H9 (cell line): ENCODE measurements at regions not wholly inside any gene's neighbourhood (a gene's known extent, or its start where the extent isn't known, plus 50 kb on each side); places are given as distances from the start of the nearest gene placed in this dataset.

Experiments used
- DNase-seq: peaks from one replicate; pipeline ENCODE4 v3.0.0-alpha.2; 2017
- H2AFZ ChIP-seq: one replicate; pipeline ENCODE4 v1.6.1; 2013; ENCODE audit warnings: mild to moderate bottlenecking, low read length, control low read depth, moderate library complexity
- H2AK5ac ChIP-seq: 2 replicates; pipeline ENCODE4 v1.6.1; 2013; ENCODE audit warnings: low read length, control low read depth, mixed read lengths; ENCODE audit not compliant: insufficient read length
- H2BK120ac ChIP-seq: one replicate; pipeline ENCODE4 v1.6.1; 2013; ENCODE audit warnings: low read depth, mild to moderate bottlenecking, low read length, control low read depth, inconsistent platforms; ENCODE audit not compliant: poor library complexity, severe bottlenecking
- H2BK12ac ChIP-seq: 2 replicates; pipeline ENCODE4 v1.6.1; 2013; ENCODE audit warnings: low read length, control low read depth, mixed read lengths, low read depth; ENCODE audit not compliant: insufficient read length
- H2BK15ac ChIP-seq: 2 replicates; pipeline ENCODE4 v1.6.1; 2013; ENCODE audit warnings: low read depth, low read length, control low read depth
- H2BK20ac ChIP-seq: one replicate; pipeline ENCODE4 v1.6.1; 2013; ENCODE audit warnings: low read depth, mild to moderate bottlenecking, low read length, control low read depth, inconsistent platforms; ENCODE audit not compliant: poor library complexity, severe bottlenecking
- H2BK5ac ChIP-seq: 2 replicates; pipeline ENCODE4 v1.6.1; 2013; ENCODE audit warnings: low read length, control low read depth, mixed read lengths; ENCODE audit not compliant: insufficient read length
- H3K14ac ChIP-seq: 2 replicates; pipeline ENCODE4 v1.6.1; 2013; ENCODE audit warnings: low read length, control low read depth; ENCODE audit not compliant: insufficient read depth
- H3K18ac ChIP-seq: 2 replicates; pipeline ENCODE4 v1.6.1; 2013; ENCODE audit warnings: low read depth, mild to moderate bottlenecking, mixed read lengths, low read length, control low read depth; ENCODE audit not compliant: insufficient read length
- H3K23ac ChIP-seq: 2 replicates; pipeline ENCODE4 v1.6.1; 2013; ENCODE audit warnings: low read length, control low read depth, mixed read lengths, low read depth; ENCODE audit not compliant: insufficient read length
- H3K23me2 ChIP-seq: 2 replicates; pipeline ENCODE4 v1.6.1; 2013; ENCODE audit warnings: low read depth, mild to moderate bottlenecking, mixed read lengths, low read length, control low read depth; ENCODE audit not compliant: insufficient read length, poor library complexity, severe bottlenecking
- H3K27ac ChIP-seq: 2 replicates; pipeline ENCODE4 v1.5.1; 2013; ENCODE audit warnings: low read length, control low read depth, mixed read lengths, low read depth; ENCODE audit not compliant: insufficient read length
- H3K27me3 ChIP-seq: 2 replicates; pipeline ENCODE4 v1.6.1; 2013; ENCODE audit warnings: low read length, control low read depth, inconsistent platforms; ENCODE audit not compliant: insufficient read depth
- H3K4ac ChIP-seq: 2 replicates; pipeline ENCODE4 v1.6.1; 2013; ENCODE audit warnings: low read depth, mild to moderate bottlenecking, control low read depth, inconsistent platforms, low read length, moderate library complexity
- H3K4me1 ChIP-seq: 2 replicates; pipeline ENCODE4 v1.6.1; 2013; ENCODE audit warnings: low read length, control low read depth, inconsistent platforms; ENCODE audit not compliant: insufficient read depth
- H3K4me2 ChIP-seq: 2 replicates; pipeline ENCODE4 v1.6.1; 2013; ENCODE audit warnings: low read length, control low read depth, mixed read lengths; ENCODE audit not compliant: insufficient read length, insufficient read depth
- H3K56ac ChIP-seq: 2 replicates; pipeline ENCODE4 v1.6.1; 2013; ENCODE audit warnings: low read depth, mild to moderate bottlenecking, mixed read lengths, low read length, control low read depth; ENCODE audit not compliant: insufficient read length
- H3K79me1 ChIP-seq: 2 replicates; pipeline ENCODE4 v1.6.1; 2013; ENCODE audit warnings: low read depth, mild to moderate bottlenecking, moderate library complexity, low read length, control low read depth, inconsistent platforms; ENCODE audit not compliant: insufficient read depth, poor library complexity, severe bottlenecking
- H3K79me2 ChIP-seq: 2 replicates; pipeline ENCODE4 v1.6.1; 2013; ENCODE audit warnings: low read length, control low read depth, inconsistent platforms; ENCODE audit not compliant: insufficient read depth
- H3K9ac ChIP-seq: 2 replicates; pipeline ENCODE4 v1.6.1; 2013; ENCODE audit warnings: low read length, control low read depth, mixed read lengths; ENCODE audit not compliant: insufficient read length; ENCODE audit errors: extremely low read depth
- H3K9me3 ChIP-seq: one replicate; pipeline ENCODE4 v1.6.1; 2013; ENCODE audit warnings: low read depth, low read length, inconsistent platforms; ENCODE audit not compliant: control insufficient read depth
- H3T11ph ChIP-seq: one replicate; pipeline ENCODE4 v1.6.1; 2013; ENCODE audit warnings: mild to moderate bottlenecking, low read length, control low read depth, inconsistent platforms
- H4K20me1 ChIP-seq: one replicate; pipeline ENCODE4 v1.6.1; 2013; ENCODE audit not compliant: control insufficient read depth, insufficient read length, insufficient read depth
- H4K5ac ChIP-seq: 2 replicates; pipeline ENCODE4 v1.6.1; 2013; ENCODE audit warnings: low read depth, mild to moderate bottlenecking, mixed read lengths, low read length, control low read depth; ENCODE audit not compliant: insufficient read length
- H4K8ac ChIP-seq: replicated peaks from 2 replicates; pipeline ENCODE4 v1.6.1; 2013; ENCODE audit warnings: low read length, control low read depth, mixed read lengths, low read depth; ENCODE audit not compliant: insufficient read length
- H4K91ac ChIP-seq: 2 replicates; pipeline ENCODE4 v1.6.1; 2013; ENCODE audit warnings: low read depth, mild to moderate bottlenecking, moderate library complexity, mixed read lengths, low read length, control low read depth; ENCODE audit not compliant: insufficient read length
- H3K27ac Mint-ChIP-seq, 3 experiments: 2 replicates in 2 of 3; 3 replicates in 1 of 3; pipeline ENCODE4 v1.8.0; 2020 to 2021; ENCODE audit warnings: mixed read lengths in 3 of 3, mild to moderate bottlenecking in 1 of 3, moderate library complexity in 1 of 3
- H3K27me3 Mint-ChIP-seq: 2 replicates; pipeline ENCODE4 v1.8.0; 2021; ENCODE audit warnings: low read depth, mild to moderate bottlenecking, moderate library complexity, mixed read lengths
- H3K36me3 Mint-ChIP-seq, 3 experiments: 2 replicates in 2 of 3; 3 replicates in 1 of 3; pipeline ENCODE4 v1.8.0; 2020 to 2021; ENCODE audit warnings: low read depth in 3 of 3, mixed read lengths in 3 of 3; ENCODE audit not compliant: insufficient read depth in 1 of 3
- H3K4me1 Mint-ChIP-seq, 2 experiments: 2 replicates each; pipeline ENCODE4 v1.8.0; 2020; ENCODE audit warnings: mixed read lengths in 2 of 2
- H3K4me3 Mint-ChIP-seq, 2 experiments: 2 replicates in 1 of 2; 3 replicates in 1 of 2; pipeline ENCODE4 v1.8.0; 2020 to 2021; ENCODE audit warnings: mild to moderate bottlenecking in 2 of 2, mixed read lengths in 2 of 2, moderate library complexity in 1 of 2
- H3K9me3 Mint-ChIP-seq, 2 experiments: 2 replicates in 1 of 2; 3 replicates in 1 of 2; pipeline ENCODE4 v1.8.0; 2020; ENCODE audit warnings: mild to moderate bottlenecking in 2 of 2, mixed read lengths in 2 of 2, moderate library complexity in 1 of 2
- WGBS: extraction: QIAGEN DNeasy Blood & Tissue Kit; methylation state at CpG from one replicate; pipeline ENCODE4 v1.1.7; 2013; ENCODE audit warnings: missing lambda C conversion rate, low lambda C conversion rate, mixed read lengths; ENCODE audit not compliant: insufficient read length; ENCODE audit errors: extremely low coverage; 5-methylcytosine and 5-hydroxymethylcytosine counted together
- TF ChIP-seq, protein P1 (sequence below): fragments of 200-600 bp; sonication (generic); conservative IDR thresholded peaks from 3 replicates; pipeline ENCODE4 v1.8.0; 2021; ENCODE audit warnings: antibody characterized with exemption, mild to moderate bottlenecking

DNA sequence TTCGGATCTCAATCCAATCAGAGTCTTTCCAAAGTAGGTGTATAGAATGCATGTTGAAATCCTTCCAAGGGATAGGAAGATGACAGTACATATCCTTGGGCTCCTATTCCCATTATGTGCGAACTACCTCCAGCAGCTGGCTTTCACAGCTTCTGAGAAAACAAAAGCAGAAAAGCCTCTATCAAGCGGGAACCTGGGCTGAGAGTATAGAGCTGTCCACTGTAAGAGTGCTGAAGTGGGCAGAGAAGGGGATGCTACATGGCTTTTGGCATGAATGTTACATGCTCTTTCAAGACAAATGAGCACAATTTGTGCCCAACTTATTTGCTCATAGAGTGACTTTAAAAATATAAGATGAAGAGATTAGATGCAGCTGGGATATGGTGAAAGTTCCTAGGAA, 993.5 kb downstream of the CDH8 start:
- Histone ChIP-seq H4K8ac (no peak overlapping the region), H3K79me2 (no peaks in the 10 kb centered on the region), H3K9ac (no peak overlapping the region), H3T11ph (no peak overlapping the region), H2BK5ac (no peak overlapping the region), H3K4me1 (no peaks in the 10 kb centered on the region), H2BK15ac (no peak overlapping the region), H3K23ac (no peak overlapping the region), H3K79me1 (no peaks in the 10 kb centered on the region), H3K14ac (no peak overlapping the region), H3K4me2 (no peak overlapping the region), H2BK20ac (no peak overlapping the region), H4K5ac (no peak overlapping the region), H2AK5ac (no peak overlapping the region), H4K91ac (no peak overlapping the region), H3K27ac (no peak overlapping the region), H2AFZ (no peak overlapping the region), H3K23me2 (no peaks in the 10 kb centered on the region), H2BK120ac (no peak overlapping the region), H3K18ac (no peak overlapping the region), H3K9me3 (no peaks in the 10 kb centered on the region), H2BK12ac (no peak overlapping the region), H3K56ac (no peak overlapping the region), H3K27me3 (no peaks in the 10 kb centered on the region), H3K4ac (no peak overlapping the region), H4K20me1 (no peaks in the 10 kb centered on the region)
- H3K36me3 Mint-ChIP-seq: no peaks in the 10 kb centered on the region
- TF ChIP-seq, protein P1, sequence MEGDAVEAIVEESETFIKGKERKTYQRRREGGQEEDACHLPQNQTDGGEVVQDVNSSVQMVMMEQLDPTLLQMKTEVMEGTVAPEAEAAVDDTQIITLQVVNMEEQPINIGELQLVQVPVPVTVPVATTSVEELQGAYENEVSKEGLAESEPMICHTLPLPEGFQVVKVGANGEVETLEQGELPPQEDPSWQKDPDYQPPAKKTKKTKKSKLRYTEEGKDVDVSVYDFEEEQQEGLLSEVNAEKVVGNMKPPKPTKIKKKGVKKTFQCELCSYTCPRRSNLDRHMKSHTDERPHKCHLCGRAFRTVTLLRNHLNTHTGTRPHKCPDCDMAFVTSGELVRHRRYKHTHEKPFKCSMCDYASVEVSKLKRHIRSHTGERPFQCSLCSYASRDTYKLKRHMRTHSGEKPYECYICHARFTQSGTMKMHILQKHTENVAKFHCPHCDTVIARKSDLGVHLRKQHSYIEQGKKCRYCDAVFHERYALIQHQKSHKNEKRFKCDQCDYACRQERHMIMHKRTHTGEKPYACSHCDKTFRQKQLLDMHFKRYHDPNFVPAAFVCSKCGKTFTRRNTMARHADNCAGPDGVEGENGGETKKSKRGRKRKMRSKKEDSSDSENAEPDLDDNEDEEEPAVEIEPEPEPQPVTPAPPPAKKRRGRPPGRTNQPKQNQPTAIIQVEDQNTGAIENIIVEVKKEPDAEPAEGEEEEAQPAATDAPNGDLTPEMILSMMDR: no peak
- no CpG with 5 or more reads among the region's 3 CpGs for WGBS
- H3K27me3 Mint-ChIP-seq: peaks cover 4% of the 10 kb centered on the region
- peak; percentile 27 for DNase-seq
- no peak overlapping the region for H3K27ac Mint-ChIP-seq
- no peak overlapping the region for H3K4me3 Mint-ChIP-seq
- no peaks in the 10 kb centered on the region for H3K9me3 Mint-ChIP-seq
- H3K4me1 Mint-ChIP-seq: no peaks in the 10 kb centered on the region
